Posterior vena cava (tissue), 2 donors: ENCODE measurements at regions not wholly inside any gene's neighbourhood (a gene's known extent, or its start where the extent isn't known, plus 50 kb on each side); places are given as distances from the start of the nearest gene placed in this dataset.
A peak's percentile ranks its signal among the peaks of the same experiment; 100 is the strongest.
"Not testable (repeated sequence)": the region's sequence is repeated elsewhere in the genome, so short reads cannot be mapped to it uniquely, and the experiment has no call there.

Experiments used
- DNase-seq: peaks from one replicate; pipeline ENCODE4 v3.0.0-alpha.2; 2020; ENCODE audit warnings: low spot score
- intact Hi-C, 2 donors: fragments of 100-400 bp; cut with DNase I; formaldehyde crosslinking; loops; one replicate each; pipeline versions ENCODE4 v1.14.1 to v1.14.2; 2022 to 2023
- donor health status: DM: yes; HTN: yes; CAD: no.
- donor health status: DM: yes; HTN: yes; CAD: no.

DNA sequence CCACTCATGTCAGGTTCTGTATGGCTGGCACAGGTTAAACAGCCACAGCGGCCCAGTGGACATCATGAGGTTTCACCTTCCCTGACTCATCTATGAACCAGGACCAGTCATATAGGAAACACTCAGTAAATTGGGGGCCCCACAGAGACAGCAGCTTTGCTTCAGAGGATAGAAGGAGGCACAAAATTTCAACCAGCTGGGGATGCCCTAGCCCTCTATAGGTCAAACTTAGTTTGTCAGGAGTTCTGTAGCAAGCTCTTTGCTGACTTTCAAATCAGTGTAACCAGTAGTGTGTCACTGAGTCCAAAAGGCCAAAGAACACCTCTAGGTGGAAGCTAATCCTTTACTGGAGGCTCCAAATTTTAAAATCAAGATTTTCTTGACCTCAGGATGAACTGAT is 4157.8 kb upstream of the TPTE start:
- intact Hi-C loops, DNase-seq: not testable (repeated sequence)

DNA sequence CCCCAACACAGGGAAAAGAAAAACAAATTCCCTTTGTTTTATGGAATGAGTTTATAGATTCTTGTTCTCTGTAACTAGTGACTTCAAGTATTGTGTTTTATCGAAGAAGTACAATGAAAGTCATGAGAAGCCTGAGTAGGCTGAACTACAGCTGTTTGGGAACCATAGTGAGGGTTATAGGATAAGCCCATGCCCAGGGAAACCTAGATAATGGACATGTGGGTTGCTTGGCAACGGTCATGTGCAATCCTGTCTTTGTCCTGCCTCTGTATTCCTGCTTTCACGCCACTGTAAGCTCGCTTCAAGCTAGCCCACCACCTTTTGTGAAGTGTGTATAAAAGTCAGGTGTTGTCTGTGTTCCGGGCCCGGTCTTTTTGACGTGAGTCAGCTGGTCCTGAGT is 4152.6 kb upstream of the TPTE start:
- DNase-seq, result peak; percentile 16
- intact Hi-C loops, result not testable (repeated sequence)

DNA sequence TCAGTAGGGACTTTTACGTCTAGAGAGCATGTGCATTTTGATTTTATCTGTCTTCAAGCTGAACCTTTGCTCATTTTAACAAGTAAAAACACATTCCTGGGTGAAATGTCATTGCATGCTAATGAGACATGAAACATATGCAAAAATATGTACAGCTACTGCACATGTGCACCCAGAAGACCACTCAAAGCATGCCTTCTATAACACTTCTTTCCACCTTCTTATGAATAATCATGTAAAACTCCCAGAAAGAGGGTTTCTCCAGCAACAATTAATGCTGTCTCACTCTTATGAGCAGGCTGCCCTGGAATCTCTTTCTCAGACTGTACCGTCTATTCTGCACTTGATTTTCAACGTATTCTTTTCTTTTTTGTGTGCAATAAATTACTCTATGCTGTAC is 4148.1 kb upstream of the TPTE start:
- intact Hi-C loops, result not testable (repeated sequence)
- DNase-seq, result peak; percentile 0

DNA sequence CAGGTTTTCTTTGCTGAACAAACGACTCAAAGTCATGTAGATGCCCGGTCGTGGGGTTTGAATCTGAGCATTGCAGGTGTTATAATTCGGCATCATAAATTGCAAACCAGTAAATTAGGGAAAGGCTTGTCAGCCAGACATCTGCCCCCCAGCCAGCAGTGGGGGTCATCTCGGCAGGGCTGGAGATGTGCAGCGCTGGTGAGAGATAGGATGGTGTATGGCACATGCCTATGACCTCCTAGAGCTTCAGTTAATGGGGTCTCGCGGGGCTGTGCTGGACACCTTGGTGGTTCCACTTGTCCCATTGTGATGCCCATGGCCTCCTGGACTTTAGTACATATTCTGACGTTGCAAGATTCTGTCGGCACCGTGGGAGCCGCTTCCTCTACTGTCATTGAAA is 4147.2 kb upstream of the TPTE start:
- peak; percentile 88 for DNase-seq

DNA sequence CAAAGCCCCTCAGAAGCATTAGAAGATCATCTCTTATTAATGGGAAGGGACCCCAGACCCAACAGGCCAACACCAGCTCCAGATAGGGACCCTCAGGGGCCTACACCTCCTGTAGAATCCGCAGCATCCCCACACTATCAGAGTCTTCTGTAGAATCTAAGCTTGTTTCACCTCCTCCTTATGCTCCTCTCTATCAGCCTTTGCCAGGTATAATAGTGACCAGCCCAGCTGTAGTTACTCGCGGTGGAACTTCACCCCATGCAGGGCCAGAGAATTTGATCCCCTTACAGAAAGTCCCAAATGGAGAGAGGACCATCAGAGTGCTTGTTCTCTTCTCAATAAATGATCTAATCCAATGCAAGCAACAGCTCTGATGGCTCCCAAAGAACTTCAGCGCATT is 4146.5 kb upstream of the TPTE start:
- intact Hi-C loops, result not testable (repeated sequence)
- DNase-seq, result peak; percentile 75

More for the DNA sequence above, 4147.2 kb upstream of the TPTE start:
- intact Hi-C loops, result not testable (repeated sequence)

DNA sequence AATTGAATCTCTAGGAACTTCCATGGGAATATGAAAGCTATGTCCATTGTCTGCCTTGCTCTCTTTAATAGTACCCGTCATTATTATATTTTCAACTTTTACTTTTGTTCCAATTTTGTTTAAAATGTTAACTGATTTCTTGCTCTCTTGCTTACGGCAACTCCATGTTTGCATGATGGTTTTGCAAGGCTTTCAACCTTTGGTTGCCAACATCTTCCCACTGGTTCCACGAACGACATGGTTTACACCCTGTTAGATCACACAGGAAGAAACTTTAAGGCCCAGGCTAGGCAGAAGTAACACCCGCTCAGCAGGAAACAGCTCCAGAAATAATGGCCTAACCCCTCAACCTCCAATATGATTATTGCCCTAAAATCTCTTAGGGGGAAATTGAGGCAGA is 4145.6 kb upstream of the TPTE start:
- intact Hi-C loops, result not testable (repeated sequence)
- peak; percentile 5 for DNase-seq

DNA sequence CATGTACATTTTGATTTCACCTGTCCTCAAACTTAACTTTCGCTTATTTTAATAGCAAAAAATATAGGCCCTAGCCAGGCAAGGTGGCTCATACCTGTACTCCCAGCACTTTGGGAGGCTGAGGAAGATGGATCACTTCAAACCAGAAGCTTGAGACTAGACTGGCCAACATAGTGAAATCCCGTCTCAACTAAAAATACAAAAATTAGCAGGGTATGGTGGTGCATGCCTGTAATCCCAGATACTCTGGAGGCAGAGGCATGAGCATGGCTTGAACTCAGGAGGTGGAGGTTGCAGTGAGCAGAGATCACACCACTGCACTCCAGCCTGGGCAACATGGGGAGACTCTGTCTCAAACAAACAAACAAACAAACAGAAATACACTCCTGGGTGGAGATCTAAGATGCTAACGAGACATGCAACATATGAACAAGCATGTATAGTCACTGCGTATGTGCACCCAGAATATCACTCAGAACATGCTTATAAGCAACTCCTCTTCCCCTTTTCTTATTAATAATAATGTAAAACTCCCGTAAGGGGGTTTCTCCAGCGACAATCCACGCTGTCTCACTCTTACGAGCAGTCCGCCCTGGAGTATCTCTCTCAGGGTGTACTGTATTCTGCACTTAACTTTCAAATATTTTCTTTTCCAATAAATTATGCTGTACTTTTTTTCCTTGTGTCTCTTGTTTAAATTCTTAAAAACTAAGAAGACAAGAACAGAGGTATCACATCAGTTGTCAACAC is 4144.9 kb upstream of the TPTE start:
- peak; percentile 46 for DNase-seq
- intact Hi-C loops, result not testable (repeated sequence)
